SK-N-MC (cell line): ENCODE measurements at regions not wholly inside any gene's neighbourhood (a gene's known extent, or its start where the extent isn't known, plus 50 kb on each side); places are given as distances from the start of the nearest gene placed in this dataset.

Experiments used
- DNase-seq: peaks from one replicate; pipeline ENCODE4 v3.0.0-alpha.2; 2011; ENCODE audit warnings: low read depth, low spot score
- H3K27ac ChIP-seq: fragments of 200-600 bp; sonication (generic); 2 replicates; pipeline ENCODE4 v1.5.1; 2016; ENCODE audit warnings: mixed run types
- H3K36me3 ChIP-seq: fragments of 200-600 bp; sonication (generic); 2 replicates; pipeline ENCODE4 v1.6.1; 2017; ENCODE audit warnings: antibody characterized with exemption, low read length, mixed read lengths; ENCODE audit not compliant: insufficient read depth
- H3K4me3 ChIP-seq: fragments of 200-600 bp; sonication (generic); 2 replicates; pipeline ENCODE4 v1.5.1; 2016
- H3K9ac ChIP-seq: fragments of 200-600 bp; sonication (generic); 2 replicates; pipeline ENCODE4 v1.8.0; 2017; ENCODE audit warnings: mixed run types, mixed read lengths; ENCODE audit not compliant: insufficient read length
- H3K9me3 ChIP-seq: fragments of 200-600 bp; sonication (generic); 2 replicates; pipeline ENCODE4 v1.6.1; 2017; ENCODE audit warnings: low read depth, mild to moderate bottlenecking, antibody characterized with exemption, low read length, moderate library complexity, mixed read lengths
- EZH2 ChIP-seq: fragments of 200-600 bp; sonication (generic); IDR thresholded peaks from one replicate; pipeline ENCODE4 v1.6.1; 2017; ENCODE audit warnings: antibody characterized with exemption
- FOXP2 ChIP-seq: optimal IDR thresholded peaks from 2 replicates; pipeline ENCODE3; 2011; ENCODE audit warnings: mild to moderate bottlenecking, moderate library complexity; ENCODE audit not compliant: insufficient read depth; ENCODE audit errors: extremely low read length, control extremely low read depth
- POLR2AphosphoS5 ChIP-seq: IDR thresholded peaks from 2 replicates; pipeline ENCODE4 v1.6.1; 2012; ENCODE audit warnings: mild to moderate bottlenecking, low read depth, low read length, borderline replicate concordance

DNA sequence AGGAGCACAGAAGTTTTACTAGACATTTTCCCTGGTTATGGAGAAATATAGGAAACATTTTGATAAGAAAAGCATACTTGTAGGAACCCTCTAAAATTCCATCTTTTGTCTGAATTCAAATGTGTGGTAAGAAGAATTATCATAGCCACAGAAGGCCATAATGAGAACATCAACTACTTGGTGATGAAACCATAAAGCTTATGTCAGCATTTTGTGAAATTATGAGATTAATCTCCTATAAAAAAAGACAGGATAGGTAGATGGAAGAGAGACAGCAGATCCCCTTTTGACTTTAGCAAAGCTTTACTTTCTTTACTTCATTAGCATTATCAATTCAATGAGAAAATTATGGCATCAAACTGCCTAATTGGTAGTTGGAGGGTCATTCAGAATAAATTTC is 697.0 kb downstream of the IGSF11 start:
- no peak overlapping the region for H3K27ac ChIP-seq
- no peak overlapping the region for H3K9ac ChIP-seq
- no peak overlapping the region for H3K4me3 ChIP-seq
- TF ChIP-seq POLR2AphosphoS5 (no peak), EZH2 (no peak), FOXP2 (no peak)
- H3K36me3 ChIP-seq, result no peaks in the 10 kb centered on the region
- H3K9me3 ChIP-seq, result no peaks in the 10 kb centered on the region
- DNase-seq, result no peak

DNA sequence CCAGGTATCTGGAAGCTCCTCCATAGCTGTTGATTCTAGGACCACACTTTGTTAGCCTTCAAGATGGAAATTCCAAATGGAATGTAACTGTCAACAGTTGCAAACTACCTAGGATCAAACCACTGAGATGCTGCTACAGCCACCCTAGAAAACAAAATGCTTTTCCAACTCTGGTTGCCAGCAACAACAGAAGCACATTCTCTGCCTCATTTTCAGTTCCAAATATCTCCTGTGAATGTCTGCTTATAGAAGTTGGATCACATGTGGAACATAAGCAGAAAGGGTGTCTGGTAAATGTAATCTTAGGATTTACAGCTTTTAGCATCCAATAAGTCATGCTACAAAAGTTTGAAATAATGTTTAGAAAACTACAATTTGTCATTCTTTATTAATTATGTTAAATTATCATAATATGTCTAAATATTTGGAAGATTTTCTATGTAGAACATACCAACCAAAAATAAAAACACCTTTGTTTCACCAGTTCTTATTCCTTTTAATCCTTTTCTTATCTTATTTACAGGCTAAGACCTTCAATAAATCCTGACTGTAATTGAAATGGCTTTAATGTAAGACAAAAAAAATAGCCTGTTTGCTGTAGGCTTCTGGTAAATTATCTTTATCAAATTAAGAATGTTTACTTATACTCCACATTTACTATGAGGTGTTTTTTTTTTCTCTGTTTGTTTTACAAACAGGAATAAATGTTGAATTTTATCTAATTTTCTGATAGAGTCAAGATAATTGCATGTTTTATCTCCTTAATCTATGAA is 687.1 kb downstream of the IGSF11 start:
- Histone ChIP-seq H3K4me3 (no peak overlapping the region), H3K9me3 (no peaks in the 10 kb centered on the region), H3K36me3 (no peaks in the 10 kb centered on the region), H3K9ac (no peak overlapping the region), H3K27ac (no peak overlapping the region)
- TF ChIP-seq FOXP2 (no peak), POLR2AphosphoS5 (no peak), EZH2 (no peak)
- no peak for DNase-seq

GRCh38 chr3:118348169-118348557 is 686.5 kb downstream of the IGSF11 start:
- no peaks in the 10 kb centered on the region for H3K36me3 ChIP-seq

DNA sequence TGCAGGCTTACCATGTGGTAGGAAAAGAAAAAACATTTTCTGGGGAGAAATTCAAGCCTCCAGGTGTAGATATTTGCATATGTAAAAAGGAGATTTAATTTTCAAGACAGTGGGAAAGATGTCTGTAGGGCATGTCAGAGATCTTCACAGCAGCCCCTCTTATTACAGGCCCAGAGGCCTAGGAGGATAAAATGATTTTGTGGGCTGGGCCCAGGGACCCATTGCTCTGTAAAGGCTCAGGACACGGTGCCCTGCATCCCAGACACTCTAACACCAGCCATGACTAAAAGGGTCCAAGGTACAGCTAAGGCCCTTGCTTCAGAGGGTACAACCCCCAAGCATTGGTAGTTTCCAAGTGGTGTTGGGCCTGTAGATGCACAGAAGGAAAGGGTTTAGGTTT is 680.1 kb downstream of the IGSF11 start:
- DNase-seq, result no peak
- TF ChIP-seq EZH2, result no peak
- no peak for TF ChIP-seq FOXP2
- no peak for TF ChIP-seq POLR2AphosphoS5
- Histone ChIP-seq H3K9ac (no peak overlapping the region), H3K9me3 (no peaks in the 10 kb centered on the region), H3K27ac (no peak overlapping the region), H3K36me3 (no peaks in the 10 kb centered on the region), H3K4me3 (no peak overlapping the region)

More at GRCh38 chr3:118348169-118348557, 686.5 kb downstream of the IGSF11 start:
- H3K27ac ChIP-seq, result no peak overlapping the region
- no peak overlapping the region for H3K4me3 ChIP-seq
- TF ChIP-seq EZH2 (no peak), FOXP2 (no peak), POLR2AphosphoS5 (no peak)
- DNase-seq, result no peak
- H3K9ac ChIP-seq, result no peak overlapping the region
- H3K9me3 ChIP-seq, result no peaks in the 10 kb centered on the region

GRCh38 chr3:118369892-118370491 is 664.7 kb downstream of the IGSF11 start:
- TF ChIP-seq FOXP2, result no peak
- TF ChIP-seq POLR2AphosphoS5, result no peak
- TF ChIP-seq EZH2, result no peak
- Histone ChIP-seq H3K9ac (no peak overlapping the region), H3K27ac (no peak overlapping the region), H3K4me3 (no peak overlapping the region), H3K9me3 (no peaks in the 10 kb centered on the region; the same call in 1 of the 2 replicates), H3K36me3 (no peaks in the 10 kb centered on the region)
- DNase-seq, result no peak

GRCh38 chr3:118380576-118380975 is 654.1 kb downstream of the IGSF11 start:
- no peak overlapping the region for H3K27ac ChIP-seq
- TF ChIP-seq FOXP2 (no peak), EZH2 (no peak), POLR2AphosphoS5 (no peak)
- H3K9me3 ChIP-seq, result no peaks in the 10 kb centered on the region
- H3K4me3 ChIP-seq, result no peak overlapping the region
- no peak overlapping the region for H3K9ac ChIP-seq
- no peaks in the 10 kb centered on the region for H3K36me3 ChIP-seq
- DNase-seq, result no peak

- no peak overlapping the region for H3K27ac ChIP-seq
- no peak overlapping the region for H3K4me3 ChIP-seq
- TF ChIP-seq FOXP2 (no peak), POLR2AphosphoS5 (no peak), EZH2 (no peak)
- no peak overlapping the region for H3K9ac ChIP-seq
- DNase-seq, result no peak
- H3K9me3 ChIP-seq, result no peaks in the 10 kb centered on the region
- no peaks in the 10 kb centered on the region for H3K36me3 ChIP-seq
Measured at GRCh38 chr3:118396491-118396890, 638.2 kb downstream of the IGSF11 start.

GRCh38 chr3:118400086-118400485 is 634.6 kb downstream of the IGSF11 start:
- TF ChIP-seq POLR2AphosphoS5, result no peak
- no peak for TF ChIP-seq FOXP2
- no peak for TF ChIP-seq EZH2
- no peaks in the 10 kb centered on the region for H3K36me3 ChIP-seq
- H3K9ac ChIP-seq, result no peak overlapping the region
- no peak overlapping the region for H3K4me3 ChIP-seq
- H3K9me3 ChIP-seq, result no peaks in the 10 kb centered on the region
- DNase-seq, result no peak
- no peak overlapping the region for H3K27ac ChIP-seq

DNA sequence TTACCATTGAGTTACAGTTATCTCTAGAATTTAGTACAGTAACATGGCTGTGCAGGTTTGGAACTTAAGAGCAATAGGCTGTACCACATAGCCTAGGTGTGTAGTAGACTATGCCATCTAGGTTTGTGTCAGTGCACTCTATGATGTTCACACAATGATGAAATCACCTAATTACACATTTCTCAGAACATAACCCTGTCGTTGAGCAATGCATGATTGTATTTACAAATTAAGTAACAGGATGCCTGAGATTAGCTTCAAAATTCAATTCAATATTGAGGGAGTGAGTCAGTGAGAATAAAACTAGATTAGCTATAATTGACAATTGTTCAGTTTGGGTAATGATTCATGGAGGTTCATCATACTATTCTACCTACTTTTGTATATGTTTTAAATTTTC is 633.8 kb downstream of the IGSF11 start:
- H3K4me3 ChIP-seq, result no peak overlapping the region
- no peak for DNase-seq
- H3K9ac ChIP-seq, result no peak overlapping the region
- no peaks in the 10 kb centered on the region for H3K9me3 ChIP-seq
- TF ChIP-seq POLR2AphosphoS5 (no peak), FOXP2 (no peak), EZH2 (no peak)
- no peak overlapping the region for H3K27ac ChIP-seq
- H3K36me3 ChIP-seq, result no peaks in the 10 kb centered on the region
